ENCODE measurements at regions not wholly inside any gene's neighbourhood (a gene's known extent, or its start where the extent isn't known, plus 50 kb on each side); places are given as distances from the start of the nearest gene placed in this dataset.

DNA sequence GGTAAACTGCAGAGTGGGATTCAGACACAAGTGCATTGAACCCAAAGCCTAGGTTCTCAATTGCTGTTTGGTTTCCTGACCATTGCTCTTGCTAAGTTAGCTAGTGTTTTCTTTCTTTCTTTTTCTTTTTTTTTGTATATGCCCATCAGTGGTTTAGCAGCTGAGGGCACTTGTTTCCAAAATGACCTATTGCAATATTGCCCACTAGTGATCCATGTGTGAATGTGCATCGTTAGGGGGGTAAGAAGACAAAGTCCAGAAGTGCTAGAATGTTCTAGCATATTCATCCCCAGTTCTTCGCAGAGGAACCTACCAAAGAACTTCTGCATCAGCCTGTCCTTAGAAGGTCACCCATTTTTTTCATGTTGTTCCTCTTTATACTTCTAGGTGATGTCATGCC, 252.8 kb upstream of the GPR26 start:
- no peaks in the 10 kb centered on the region for H3K9me3 ChIP-seq (ENCODE audit: control insufficient read depth, insufficient read depth, low read depth, low read length)
- no peak for TF ChIP-seq ZNF747 (tag by site-specific recombination; IDR thresholded peaks at IDR 0.05)
- no peak for TF ChIP-seq ZNF76 (tag by site-specific recombination; IDR thresholded peaks at IDR 0.05; ENCODE audit: borderline replicate concordance, low read depth)
- CTCF ChIA-PET = interaction anchor here (0.9 kb wide), 1 partner anchor 9 kb away, joined by 3 read pairs; no protein-coding TSS in a partner anchor
- H3K4me1 ChIP-seq (ENCODE audit: control insufficient read depth, insufficient read depth, low read length) = no peaks in the 10 kb centered on the region
- H3K36me3 ChIP-seq (ENCODE audit: control insufficient read depth in 2 of 2, insufficient read depth in 1 of 2, low read length in 2 of 2) = no peaks in the 10 kb centered on the region
- H3K27ac ChIP-seq (ENCODE audit: extremely low read depth, low read depth, low read length) = no peak overlapping the region
- no peak overlapping the region for H3K4me3 ChIP-seq (ENCODE audit: low read depth, low read length)
- POLR2A ChIA-PET = no interaction called here

GRCh38 chr10:123415523-123415922, 250.6 kb upstream of the GPR26 start:
- no peak overlapping the region for H3K27ac ChIP-seq (ENCODE audit: extremely low read depth, low read depth, low read length)
- ChIA-PET CTCF (no interaction called here), POLR2A (no interaction called here)
- H3K9me3 ChIP-seq (ENCODE audit: control insufficient read depth, insufficient read depth, low read depth, low read length) = no peaks in the 10 kb centered on the region
- TF ChIP-seq WT1 (tag by site-specific recombination; IDR thresholded peaks at IDR 0.05) (no peak), ZNF248 (tag by site-specific recombination; IDR thresholded peaks at IDR 0.05) (no peak), ZNF391 (tag by site-specific recombination; IDR thresholded peaks at IDR 0.05; ENCODE audit: borderline replicate concordance, low read depth) (no peak), ZNF362 (tag by site-specific recombination; IDR thresholded peaks at IDR 0.05) (no peak), EGR2 (tag by site-specific recombination; IDR thresholded peaks at IDR 0.05; ENCODE audit: low read depth) (no peak), ZBTB6 (tag by site-specific recombination; IDR thresholded peaks at IDR 0.05) (no peak), ZNF433 (tag by site-specific recombination; IDR thresholded peaks at IDR 0.05; ENCODE audit: low read depth) (no peak), ZNF558 (tag by site-specific recombination; IDR thresholded peaks at IDR 0.05) (no peak), ZSCAN23 (tag by site-specific recombination; IDR thresholded peaks at IDR 0.05) (no peak), ZNF692 (tag by site-specific recombination; IDR thresholded peaks at IDR 0.05) (no peak)
- TF ChIP-seq, protein P1, sequence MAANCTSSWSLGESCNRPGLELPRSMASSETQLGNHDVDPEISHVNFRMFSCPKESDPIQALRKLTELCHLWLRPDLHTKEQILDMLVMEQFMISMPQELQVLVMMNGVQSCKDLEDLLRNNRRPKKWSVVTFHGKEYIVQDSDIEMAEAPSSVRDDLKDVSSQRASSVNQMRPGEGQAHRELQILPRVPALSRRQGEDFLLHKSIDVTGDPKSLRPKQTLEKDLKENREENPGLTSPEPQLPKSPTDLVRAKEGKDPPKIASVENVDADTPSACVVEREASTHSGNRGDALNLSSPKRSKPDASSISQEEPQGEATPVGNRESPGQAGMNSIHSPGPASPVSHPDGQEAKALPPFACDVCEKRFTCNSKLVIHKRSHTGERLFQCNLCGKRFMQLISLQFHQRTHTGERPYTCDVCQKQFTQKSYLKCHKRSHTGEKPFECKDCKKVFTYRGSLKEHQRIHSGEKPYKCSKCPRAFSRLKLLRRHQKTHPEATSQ (tag by site-specific recombination; IDR thresholded peaks at IDR 0.05) = no peak
- no peaks in the 10 kb centered on the region for H3K4me1 ChIP-seq (ENCODE audit: control insufficient read depth, insufficient read depth, low read length)
- H3K4me3 ChIP-seq (ENCODE audit: low read depth, low read length) = no peak overlapping the region
- no peaks in the 10 kb centered on the region for H3K36me3 ChIP-seq (ENCODE audit: control insufficient read depth in 2 of 2, insufficient read depth in 1 of 2, low read length in 2 of 2)

DNA sequence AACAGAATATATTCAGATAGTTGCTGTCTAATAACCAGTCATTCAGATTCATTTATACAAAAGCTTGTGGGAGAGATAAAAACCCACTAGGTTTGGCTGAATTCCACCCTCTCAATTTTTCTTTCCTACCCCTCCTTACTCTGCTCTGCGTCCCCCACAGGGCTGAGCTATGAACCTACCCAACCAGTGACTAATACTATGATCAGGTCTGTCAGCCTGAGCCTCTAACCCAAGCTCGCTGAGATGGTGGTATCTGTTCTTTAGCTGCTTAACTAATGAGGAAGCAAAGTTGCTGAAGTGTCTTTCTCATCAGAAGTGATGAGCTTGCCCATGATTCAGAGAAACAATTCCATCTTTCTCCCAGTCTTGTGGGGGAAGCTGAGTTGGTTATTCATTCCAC, 248.7 kb upstream of the GPR26 start:
- no peak overlapping the region for H3K4me3 ChIP-seq (ENCODE audit: low read depth, low read length)
- H3K9me3 ChIP-seq (ENCODE audit: control insufficient read depth, insufficient read depth, low read depth, low read length) = no peaks in the 10 kb centered on the region
- no peak overlapping the region for H3K27ac ChIP-seq (ENCODE audit: extremely low read depth, low read depth, low read length)
- TF ChIP-seq ZNF768 (tag by site-specific recombination; IDR thresholded peaks at IDR 0.05) (no peak), KLF10 (tag by site-specific recombination; IDR thresholded peaks at IDR 0.05) (no peak), OSR2 (tag by site-specific recombination; IDR thresholded peaks at IDR 0.05) (no peak), ZNF239 (tag by site-specific recombination; IDR thresholded peaks at IDR 0.05) (no peak), ZNF510 (tag by site-specific recombination; IDR thresholded peaks at IDR 0.05; ENCODE audit: insufficient replicate concordance) (no peak), ZSCAN4 (tag by site-specific recombination; IDR thresholded peaks at IDR 0.05) (no peak)
- TF ChIP-seq, protein P1 (tag by site-specific recombination; IDR thresholded peaks at IDR 0.05) = no peak
- TF ChIP-seq, protein P2, sequence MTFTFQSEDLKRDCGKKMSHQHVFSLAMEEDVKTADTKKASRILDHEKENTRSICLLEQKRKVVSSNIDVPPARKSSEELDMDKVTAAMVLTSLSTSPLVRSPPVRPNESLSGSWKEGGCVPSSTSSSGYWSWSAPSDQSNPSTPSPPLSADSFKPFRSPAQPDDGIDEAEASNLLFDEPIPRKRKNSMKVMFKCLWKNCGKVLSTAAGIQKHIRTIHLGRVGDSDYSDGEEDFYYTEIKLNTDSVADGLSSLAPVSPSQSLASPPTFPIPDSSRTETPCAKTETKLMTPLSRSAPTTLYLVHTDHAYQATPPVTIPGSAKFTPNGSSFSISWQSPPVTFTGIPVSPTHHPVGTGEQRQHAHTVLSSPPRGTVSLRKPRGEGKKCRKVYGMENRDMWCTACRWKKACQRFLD (tag by site-specific recombination; IDR thresholded peaks at IDR 0.05) = no peak
- no peaks in the 10 kb centered on the region for H3K36me3 ChIP-seq (ENCODE audit: control insufficient read depth in 2 of 2, insufficient read depth in 1 of 2, low read length in 2 of 2)
- H3K4me1 ChIP-seq (ENCODE audit: control insufficient read depth, insufficient read depth, low read length) = no peaks in the 10 kb centered on the region
- ChIA-PET POLR2A (no interaction called here), CTCF (interaction anchor here (0.6 kb wide), 1 partner anchor 728 kb away, joined by 3 read pairs; no protein-coding TSS in a partner anchor)

Measured in HEK293 (cell line).